Cardiac muscle cell (in vitro differentiated cells and primary cell): ENCODE measurements at regions not wholly inside any gene's neighbourhood (a gene's known extent, or its start where the extent isn't known, plus 50 kb on each side); places are given as distances from the start of the nearest gene placed in this dataset.
"Not testable (repeated sequence)": the region's sequence is repeated elsewhere in the genome, so short reads cannot be mapped to it uniquely, and the experiment has no call there.

Source experiments
- DNase-seq, 2 donors: peaks; one replicate each; pipeline versions ENCODE4 v3.0.0 to v3.0.0-alpha.2; 2010 to 2017; ENCODE audit warnings: low read depth in 1 of 2, low spot score in 1 of 2
- H3K27ac ChIP-seq: fragments of 200-600 bp; sonication (generic); 2 replicates; pipeline ENCODE4 v1.5.1; 2016
- H3K27me3 ChIP-seq: fragments of 200-600 bp; sonication (generic); 2 replicates; pipeline ENCODE4 v1.6.0; 2016; ENCODE audit warnings: control low read depth
- H3K36me3 ChIP-seq: fragments of 200-600 bp; sonication (generic); 2 replicates; pipeline ENCODE4 v1.5.1; 2016; ENCODE audit warnings: control low read depth
- H3K4me1 ChIP-seq: fragments of 200-600 bp; sonication (generic); 2 replicates; pipeline ENCODE4 v1.8.1; 2017; ENCODE audit warnings: low read depth, mild to moderate bottlenecking, mixed run types
- H3K4me3 ChIP-seq: fragments of 200-600 bp; sonication (generic); 2 replicates; pipeline ENCODE4 v1.5.1; 2016; ENCODE audit warnings: mild to moderate bottlenecking
- H3K9me3 ChIP-seq: fragments of 200-600 bp; sonication (generic); 2 replicates; pipeline ENCODE4 v1.5.1; 2017; ENCODE audit warnings: low read depth, mild to moderate bottlenecking, control low read depth
- CTCF ChIP-seq: IDR thresholded peaks from 2 replicates; pipeline ENCODE4 v1.5.1; 2012; ENCODE audit warnings: low read depth, mild to moderate bottlenecking, low read length

- Histone ChIP-seq H3K4me1 (no peaks in the 10 kb centered on the region), H3K9me3 (no peaks in the 10 kb centered on the region), H3K27ac (no peak overlapping the region), H3K36me3 (no peaks in the 10 kb centered on the region), H3K27me3 (no peaks in the 10 kb centered on the region), H3K4me3 (no peak overlapping the region)
- TF ChIP-seq CTCF: no peak
- DNase-seq: no peak
Measured at GRCh38 chr9:106038266-106039001, 344.1 kb downstream of the TMEM38B start.

GRCh38 chr9:106039151-106039935, 345.0 kb downstream of the TMEM38B start:
- no peaks in the 10 kb centered on the region for H3K36me3 ChIP-seq
- no peak for DNase-seq
- no peaks in the 10 kb centered on the region for H3K4me1 ChIP-seq
- H3K4me3 ChIP-seq: no peak overlapping the region
- no peaks in the 10 kb centered on the region for H3K27me3 ChIP-seq
- no peak for TF ChIP-seq CTCF
- H3K9me3 ChIP-seq: no peaks in the 10 kb centered on the region
- H3K27ac ChIP-seq: no peak overlapping the region

- not testable (repeated sequence) for H3K36me3 ChIP-seq, H3K9me3 ChIP-seq, H3K4me3 ChIP-seq, H3K27ac ChIP-seq, H3K27me3 ChIP-seq, H3K4me1 ChIP-seq, DNase-seq
Measured at GRCh38 chr9:106041920-106042319, 347.6 kb downstream of the TMEM38B start.

- Histone ChIP-seq H3K4me3 (no peak overlapping the region), H3K27me3 (no peaks in the 10 kb centered on the region), H3K9me3 (no peaks in the 10 kb centered on the region), H3K4me1 (no peaks in the 10 kb centered on the region), H3K27ac (no peak overlapping the region), H3K36me3 (no peaks in the 10 kb centered on the region)
- no peak for TF ChIP-seq CTCF
- DNase-seq: no peak
Measured at GRCh38 chr9:106051545-106051944, 357.2 kb downstream of the TMEM38B start.

GRCh38 chr9:106052166-106052565, 357.8 kb downstream of the TMEM38B start:
- Histone ChIP-seq H3K4me1 (no peaks in the 10 kb centered on the region), H3K27me3 (no peaks in the 10 kb centered on the region), H3K9me3 (no peaks in the 10 kb centered on the region), H3K27ac (no peak overlapping the region), H3K4me3 (no peak overlapping the region), H3K36me3 (no peaks in the 10 kb centered on the region)
- no peak for TF ChIP-seq CTCF
- no peak for DNase-seq

GRCh38 chr9:106052735-106053134, 358.4 kb downstream of the TMEM38B start:
- Histone ChIP-seq H3K4me3 (no peak overlapping the region), H3K9me3 (no peaks in the 10 kb centered on the region), H3K36me3 (no peaks in the 10 kb centered on the region), H3K4me1 (no peaks in the 10 kb centered on the region), H3K27me3 (no peaks in the 10 kb centered on the region), H3K27ac (no peak overlapping the region)
- DNase-seq: no peak
- no peak for TF ChIP-seq CTCF
